ENCODE measurements at regions not wholly inside any gene's neighbourhood (a gene's known extent, or its start where the extent isn't known, plus 50 kb on each side); places are given as distances from the start of the nearest gene placed in this dataset.

DNA sequence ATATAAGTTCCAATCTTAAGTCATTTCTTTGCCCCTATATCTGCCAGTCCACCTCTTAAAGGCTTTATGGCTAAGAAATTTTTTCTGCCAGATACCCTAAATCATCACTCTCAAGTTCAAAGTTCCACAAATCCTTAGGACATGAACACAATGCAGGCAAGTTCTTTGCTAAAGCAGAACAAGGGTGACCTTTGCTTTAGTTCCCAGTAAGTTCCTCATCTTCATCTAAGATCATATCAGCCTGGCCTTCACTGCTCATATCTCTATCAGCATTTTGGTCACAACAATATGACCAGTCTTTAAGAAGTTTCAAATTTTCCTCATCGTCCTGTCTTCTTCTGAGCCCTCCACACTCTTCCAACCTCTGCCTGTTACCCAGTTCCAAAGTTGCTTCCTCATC lies 402.2 kb upstream of the RUNX1 start:
- Histone ChIP-seq H3K27me3 (ENCODE audit: insufficient read depth, low read length) (no peaks in the 10 kb centered on the region), H3K9me3 (ENCODE audit: control insufficient read depth, low read depth, low read length) (peaks cover 8% of the 10 kb centered on the region), H2AFZ (ENCODE audit: low read length) (no peak overlapping the region), H2BK120ac (ENCODE audit: low read depth, low read length, poor library complexity, severe bottlenecking) (no peak overlapping the region), H3K4me2 (ENCODE audit: insufficient read depth, insufficient read length, low read length) (no peak overlapping the region), H4K20me1 (ENCODE audit: control insufficient read depth, insufficient read depth, insufficient read length) (no peaks in the 10 kb centered on the region), H3K27ac (ENCODE audit: insufficient read length, low read depth, low read length) (no peak overlapping the region), H3K23me2 (ENCODE audit: insufficient read length, low read depth, low read length, poor library complexity, severe bottlenecking) (no peaks in the 10 kb centered on the region), H3K9ac (ENCODE audit: extremely low read depth, insufficient read length, low read length) (no peak overlapping the region), H4K91ac (ENCODE audit: insufficient read length, low read depth, low read length) (no peak overlapping the region), H3K4me1 (ENCODE audit: insufficient read depth, low read length) (no peaks in the 10 kb centered on the region), H2BK15ac (ENCODE audit: low read depth, low read length) (no peak overlapping the region), H3K23ac (ENCODE audit: insufficient read length, low read depth, low read length) (no peak overlapping the region), H2BK5ac (ENCODE audit: insufficient read length, low read length) (no peak overlapping the region), H3K79me2 (ENCODE audit: insufficient read depth, low read length) (no peaks in the 10 kb centered on the region), H2AK5ac (ENCODE audit: insufficient read length, low read length) (no peak overlapping the region), H4K5ac (ENCODE audit: insufficient read length, low read depth, low read length) (no peak overlapping the region), H2BK12ac (ENCODE audit: insufficient read length, low read depth, low read length) (no peak overlapping the region), H3K18ac (ENCODE audit: insufficient read length, low read depth, low read length) (no peak overlapping the region), H4K8ac (replicated peaks; ENCODE audit: insufficient read length, low read depth, low read length) (no peak overlapping the region), H3K79me1 (ENCODE audit: insufficient read depth, low read depth, low read length, poor library complexity, severe bottlenecking) (no peaks in the 10 kb centered on the region), H3K14ac (ENCODE audit: insufficient read depth, low read length) (no peak overlapping the region), H3K4ac (ENCODE audit: low read depth, low read length) (no peak overlapping the region), H2BK20ac (ENCODE audit: low read depth, low read length, poor library complexity, severe bottlenecking) (no peak overlapping the region), H3K56ac (ENCODE audit: insufficient read length, low read depth, low read length) (no peak overlapping the region), H3T11ph (ENCODE audit: low read length) (no peak overlapping the region)
- WGBS (ENCODE audit: extremely low coverage, insufficient read length, low lambda C conversion rate) = no CpG with 5 or more reads among the region's 1 CpG
- Mint-ChIP-seq H3K36me3 (ENCODE audit: insufficient read depth in 1 of 3, low read depth in 3 of 3) (peaks cover 20 to 29% (median 23%) of the 10 kb centered on the region in 3 experiments), H3K9me3 (peaks cover 24 to 34% of the 10 kb centered on the region in 2 experiments), H3K4me1 (no peaks in the 10 kb centered on the region), H3K4me3 (no peak overlapping the region), H3K27ac (no peak overlapping the region), H3K27me3 (ENCODE audit: low read depth) (peaks cover 4% of the 10 kb centered on the region)
- TF ChIP-seq, protein P1, sequence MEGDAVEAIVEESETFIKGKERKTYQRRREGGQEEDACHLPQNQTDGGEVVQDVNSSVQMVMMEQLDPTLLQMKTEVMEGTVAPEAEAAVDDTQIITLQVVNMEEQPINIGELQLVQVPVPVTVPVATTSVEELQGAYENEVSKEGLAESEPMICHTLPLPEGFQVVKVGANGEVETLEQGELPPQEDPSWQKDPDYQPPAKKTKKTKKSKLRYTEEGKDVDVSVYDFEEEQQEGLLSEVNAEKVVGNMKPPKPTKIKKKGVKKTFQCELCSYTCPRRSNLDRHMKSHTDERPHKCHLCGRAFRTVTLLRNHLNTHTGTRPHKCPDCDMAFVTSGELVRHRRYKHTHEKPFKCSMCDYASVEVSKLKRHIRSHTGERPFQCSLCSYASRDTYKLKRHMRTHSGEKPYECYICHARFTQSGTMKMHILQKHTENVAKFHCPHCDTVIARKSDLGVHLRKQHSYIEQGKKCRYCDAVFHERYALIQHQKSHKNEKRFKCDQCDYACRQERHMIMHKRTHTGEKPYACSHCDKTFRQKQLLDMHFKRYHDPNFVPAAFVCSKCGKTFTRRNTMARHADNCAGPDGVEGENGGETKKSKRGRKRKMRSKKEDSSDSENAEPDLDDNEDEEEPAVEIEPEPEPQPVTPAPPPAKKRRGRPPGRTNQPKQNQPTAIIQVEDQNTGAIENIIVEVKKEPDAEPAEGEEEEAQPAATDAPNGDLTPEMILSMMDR (conservative IDR thresholded peaks at IDR 0.05) = no peak
- no peak for DNase-seq

Measured in H9 (cell line).